ENCODE measurements at regions not wholly inside any gene's neighbourhood (a gene's known extent, or its start where the extent isn't known, plus 50 kb on each side); places are given as distances from the start of the nearest gene placed in this dataset.

- no peak overlapping the region for H3K9ac ChIP-seq (ENCODE audit: extremely low read depth, insufficient read length, low read length)
- no peak for TF ChIP-seq CTCF (conservative IDR thresholded peaks at IDR 0.05)
- H4K8ac ChIP-seq (replicated peaks; ENCODE audit: insufficient read length, low read depth, low read length), result no peak overlapping the region
- no peak overlapping the region for H2AFZ ChIP-seq (ENCODE audit: low read length)
- no peak overlapping the region for H4K5ac ChIP-seq (ENCODE audit: insufficient read length, low read depth, low read length)
- Mint-ChIP-seq H3K4me1 (peaks cover 21% of the 10 kb centered on the region in 2 experiments), H3K27me3 (ENCODE audit: low read depth) (peaks cover 13% of the 10 kb centered on the region), H3K4me3 (no peak overlapping the region), H3K27ac (no peak overlapping the region), H3K9me3 (peaks cover 4 to 10% of the 10 kb centered on the region in 2 experiments; a peak in 4 of 5 replicates), H3K36me3 (ENCODE audit: insufficient read depth in 1 of 3, low read depth in 3 of 3) (peaks cover 0 to 21% (median 4%) of the 10 kb centered on the region in 3 experiments; a peak in 5 of 7 replicates)
- no peak overlapping the region for H3K23ac ChIP-seq (ENCODE audit: insufficient read length, low read depth, low read length)
- H3T11ph ChIP-seq (ENCODE audit: low read length), result no peak overlapping the region
- no peak overlapping the region for H2BK5ac ChIP-seq (ENCODE audit: insufficient read length, low read length)
- no peaks in the 10 kb centered on the region for H3K4me1 ChIP-seq (ENCODE audit: insufficient read depth, low read length)
- H2BK120ac ChIP-seq (ENCODE audit: low read depth, low read length, poor library complexity, severe bottlenecking), result no peak overlapping the region
- no peak overlapping the region for H2BK12ac ChIP-seq (ENCODE audit: insufficient read length, low read depth, low read length)
- H3K4ac ChIP-seq (ENCODE audit: low read depth, low read length), result no peak overlapping the region
- no peaks in the 10 kb centered on the region for H3K27me3 ChIP-seq (ENCODE audit: insufficient read depth, low read length)
- H3K4me2 ChIP-seq (ENCODE audit: insufficient read depth, insufficient read length, low read length), result no peak overlapping the region
- DNase-seq, result no peak
- H3K9me3 ChIP-seq (ENCODE audit: control insufficient read depth, low read depth, low read length), result no peaks in the 10 kb centered on the region
- no peaks in the 10 kb centered on the region for H3K23me2 ChIP-seq (ENCODE audit: insufficient read length, low read depth, low read length, poor library complexity, severe bottlenecking)
- H3K79me1 ChIP-seq (ENCODE audit: insufficient read depth, low read depth, low read length, poor library complexity, severe bottlenecking), result no peaks in the 10 kb centered on the region
- H3K56ac ChIP-seq (ENCODE audit: insufficient read length, low read depth, low read length), result no peak overlapping the region
- H4K91ac ChIP-seq (ENCODE audit: insufficient read length, low read depth, low read length), result no peak overlapping the region
- H2BK15ac ChIP-seq (ENCODE audit: low read depth, low read length), result no peak overlapping the region
- no peak overlapping the region for H2AK5ac ChIP-seq (ENCODE audit: insufficient read length, low read length)
- no peak overlapping the region for H2BK20ac ChIP-seq (ENCODE audit: low read depth, low read length, poor library complexity, severe bottlenecking)
- H3K79me2 ChIP-seq (ENCODE audit: insufficient read depth, low read length), result no peaks in the 10 kb centered on the region
- H3K14ac ChIP-seq (ENCODE audit: insufficient read depth, low read length), result no peak overlapping the region
- H3K27ac ChIP-seq (ENCODE audit: insufficient read length, low read depth, low read length), result no peak overlapping the region
- no CpG with 5 or more reads among the region's 2 CpGs for WGBS (ENCODE audit: extremely low coverage, insufficient read length, low lambda C conversion rate)
- no peaks in the 10 kb centered on the region for H4K20me1 ChIP-seq (ENCODE audit: control insufficient read depth, insufficient read depth, insufficient read length)
- H3K18ac ChIP-seq (ENCODE audit: insufficient read length, low read depth, low read length), result no peak overlapping the region
Observed at GRCh38 chr12:124205405-124205804, 89.5 kb upstream of the RFLNA start.

All from H9 (cell line).